ENCODE measurements at regions not wholly inside any gene's neighbourhood (a gene's known extent, or its start where the extent isn't known, plus 50 kb on each side); places are given as distances from the start of the nearest gene placed in this dataset.
"Not testable (repeated sequence)": the region's sequence is repeated elsewhere in the genome, so short reads cannot be mapped to it uniquely, and the experiment has no call there.

GRCh38 chr3:39705351-39705900 lies 104.0 kb upstream of the MYRIP start:
- DNase-seq, result no peak
- CTCF ChIA-PET, result interaction anchor here (0.7 to 1.2 kb wide), 2 partner anchors 64 to 163 kb away, joined by 3 read pairs; no protein-coding TSS in a partner anchor
- TF ChIP-seq CTCF (IDR thresholded peaks at IDR 0.05; ENCODE audit: unreplicated experiment), result no peak
- Mint-ChIP-seq H3K4me3 (ENCODE audit: low read depth, unreplicated experiment) (no peak overlapping the region), H3K4me1 (ENCODE audit: low read depth, unreplicated experiment) (peaks cover 10% of the 10 kb centered on the region), H3K9me3 (ENCODE audit: low read depth, unreplicated experiment) (no peaks in the 10 kb centered on the region), H3K27ac (ENCODE audit: unreplicated experiment) (no peak overlapping the region), H3K27me3 (ENCODE audit: unreplicated experiment) (no peaks in the 10 kb centered on the region), H3K36me3 (ENCODE audit: insufficient read depth, unreplicated experiment) (no peaks in the 10 kb centered on the region)
- no TSS peak for BruUV-seq (replicated peaks)
- intact Hi-C loops (cut with micrococcal nuclease; ENCODE audit: unreplicated experiment), result loop anchor here (5.0 to 10.0 kb wide), 3 partner anchors 68 to 609 kb away; no protein-coding TSS in a partner anchor

- DNase-seq, result peak; percentile 32
- no peaks in the 10 kb centered on the region for H3K36me3 Mint-ChIP-seq (ENCODE audit: insufficient read depth, unreplicated experiment)
- intact Hi-C loops (cut with micrococcal nuclease; ENCODE audit: unreplicated experiment), result loop anchor here (1.0 to 10.0 kb wide), 4 partner anchors 70 to 607 kb away; no protein-coding TSS in a partner anchor
- no peak overlapping the region for H3K4me3 Mint-ChIP-seq (ENCODE audit: low read depth, unreplicated experiment)
- no peak for TF ChIP-seq CTCF (IDR thresholded peaks at IDR 0.05; ENCODE audit: unreplicated experiment)
- no TSS peak for BruUV-seq (replicated peaks)
- no peaks in the 10 kb centered on the region for H3K9me3 Mint-ChIP-seq (ENCODE audit: low read depth, unreplicated experiment)
- CTCF ChIA-PET, result no interaction called here
- no peaks in the 10 kb centered on the region for H3K27me3 Mint-ChIP-seq (ENCODE audit: unreplicated experiment)
- H3K4me1 Mint-ChIP-seq (ENCODE audit: low read depth, unreplicated experiment), result peaks cover 10% of the 10 kb centered on the region
- H3K27ac Mint-ChIP-seq (ENCODE audit: unreplicated experiment), result no peak overlapping the region
These were observed 102.0 kb upstream of the MYRIP start for GRCh38 chr3:39707314-39707909.

GRCh38 chr3:39712413-39713048 lies 96.9 kb upstream of the MYRIP start:
- no peaks in the 10 kb centered on the region for H3K27me3 Mint-ChIP-seq (ENCODE audit: unreplicated experiment)
- no peak for TF ChIP-seq CTCF (IDR thresholded peaks at IDR 0.05; ENCODE audit: unreplicated experiment)
- H3K4me3 Mint-ChIP-seq (ENCODE audit: low read depth, unreplicated experiment), result no peak overlapping the region
- no peak for DNase-seq
- H3K9me3 Mint-ChIP-seq (ENCODE audit: low read depth, unreplicated experiment), result peaks cover 4% of the 10 kb centered on the region
- H3K4me1 Mint-ChIP-seq (ENCODE audit: low read depth, unreplicated experiment), result no peaks in the 10 kb centered on the region
- CTCF ChIA-PET, result interaction anchor here (0.5 kb wide), 1 partner anchor 41 kb away, joined by 3 read pairs; no protein-coding TSS in a partner anchor
- intact Hi-C loops (cut with micrococcal nuclease; ENCODE audit: unreplicated experiment), result no loop called here
- H3K27ac Mint-ChIP-seq (ENCODE audit: unreplicated experiment), result no peak overlapping the region
- H3K36me3 Mint-ChIP-seq (ENCODE audit: insufficient read depth, unreplicated experiment), result no peaks in the 10 kb centered on the region
- no TSS peak for BruUV-seq (replicated peaks)

GRCh38 chr3:39713341-39713740 lies 96.1 kb upstream of the MYRIP start:
- H3K27ac Mint-ChIP-seq (ENCODE audit: unreplicated experiment); BruUV-seq (replicated peaks); CTCF ChIA-PET; intact Hi-C loops (cut with micrococcal nuclease; ENCODE audit: unreplicated experiment); H3K36me3 Mint-ChIP-seq (ENCODE audit: insufficient read depth, unreplicated experiment); H3K4me3 Mint-ChIP-seq (ENCODE audit: low read depth, unreplicated experiment); DNase-seq; H3K9me3 Mint-ChIP-seq (ENCODE audit: low read depth, unreplicated experiment); H3K4me1 Mint-ChIP-seq (ENCODE audit: low read depth, unreplicated experiment); H3K27me3 Mint-ChIP-seq (ENCODE audit: unreplicated experiment): not testable (repeated sequence)

GRCh38 chr3:39716849-39717248 lies 92.6 kb upstream of the MYRIP start:
- no TSS peak for BruUV-seq (replicated peaks)

More at GRCh38 chr3:39716849-39717248, 92.6 kb upstream of the MYRIP start:
- Mint-ChIP-seq H3K36me3 (ENCODE audit: insufficient read depth, unreplicated experiment) (no peaks in the 10 kb centered on the region), H3K4me3 (ENCODE audit: low read depth, unreplicated experiment) (no peak overlapping the region), H3K27ac (ENCODE audit: unreplicated experiment) (no peak overlapping the region), H3K4me1 (ENCODE audit: low read depth, unreplicated experiment) (no peaks in the 10 kb centered on the region), H3K9me3 (ENCODE audit: low read depth, unreplicated experiment) (peaks cover 4% of the 10 kb centered on the region), H3K27me3 (ENCODE audit: unreplicated experiment) (no peaks in the 10 kb centered on the region)
- CTCF ChIA-PET, result no interaction called here
- no peak for DNase-seq
- no peak for TF ChIP-seq CTCF (IDR thresholded peaks at IDR 0.05; ENCODE audit: unreplicated experiment)
- intact Hi-C loops (cut with micrococcal nuclease; ENCODE audit: unreplicated experiment), result no loop called here

Measured in Calu3 (cell line).